K562 (cell line): ENCODE measurements at regions not wholly inside any gene's neighbourhood (a gene's known extent, or its start where the extent isn't known, plus 50 kb on each side); places are given as distances from the start of the nearest gene placed in this dataset.

Source experiments
- CREB1 ChIP-seq, 2 experiments: sonication (generic) in 1 of 2; formaldehyde crosslinking in 1 of 2; IDR thresholded peaks; 2 replicates each; pipeline versions ENCODE4 v1.6.1 to v1.8.0; 2012 to 2022; ENCODE audit warnings: inconsistent platforms in 1 of 2, mild to moderate bottlenecking in 1 of 2, missing genetic modification reagents in 1 of 2, moderate library complexity in 1 of 2
- GABPA ChIP-seq: fragments of 200-800 bp; sonication (Bioruptor generic); conservative IDR thresholded peaks from 2 replicates; pipeline ENCODE4 v1.6.1; 2016; ENCODE audit warnings: low read depth, missing genetic modification characterization, missing compliant biosample characterization
- POLR2A ChIP-seq: fragments of 450-650 bp; conservative IDR thresholded peaks from 2 replicates; pipeline ENCODE4 v1.6.1; 2016
- POLR2AphosphoS5 ChIP-seq: IDR thresholded peaks from 2 replicates; pipeline ENCODE4 v1.6.1; 2011; ENCODE audit warnings: mild to moderate bottlenecking, low read depth, low read length, moderate library complexity; ENCODE audit not compliant: control insufficient read depth, insufficient read depth
- RBBP5 ChIP-seq: fragments of 200-600 bp; sonication (generic); IDR thresholded peaks from 2 replicates; pipeline ENCODE4 v1.6.1; 2012; ENCODE audit warnings: borderline replicate concordance, mild to moderate bottlenecking, low read length, control low read depth, inconsistent platforms; ENCODE audit not compliant: insufficient read depth, poor library complexity, severe bottlenecking
- SRSF1 ChIP-seq: fragments of 200-400 bp; formaldehyde crosslinking; IDR thresholded peaks from 2 replicates; pipeline ENCODE4 v1.6.1; 2017; ENCODE audit warnings: mild to moderate bottlenecking, low read depth, low read length, moderate library complexity
- ZNF184 ChIP-seq: sonication (generic); formaldehyde crosslinking; IDR thresholded peaks from 2 replicates; pipeline ENCODE4 v1.5.0; 2020; ENCODE audit warnings: missing genetic modification reagents
- TF ChIP-seq, protein P1 (sequence below), 2 experiments: fragments of 450-650 bp; IDR thresholded peaks; 2 replicates each; pipeline ENCODE4 v1.6.1; 2016; ENCODE audit warnings: mild to moderate bottlenecking in 2 of 2, borderline replicate concordance in 1 of 2, low read depth in 1 of 2, moderate library complexity in 1 of 2
- TF ChIP-seq, protein P2 (sequence below), 2 experiments: fragments of 250-450 bp in 1 of 2; fragments of 450-650 bp in 1 of 2; sonication (Bioruptor Pico) in 1 of 2; IDR thresholded peaks; 2 replicates each; pipeline versions ENCODE4 v1.6.1 to v1.8.0; 2016 to 2021; ENCODE audit warnings: mild to moderate bottlenecking in 2 of 2, moderate library complexity in 2 of 2, missing compliant biosample characterization in 1 of 2, missing genetic modification characterization in 1 of 2

DNA sequence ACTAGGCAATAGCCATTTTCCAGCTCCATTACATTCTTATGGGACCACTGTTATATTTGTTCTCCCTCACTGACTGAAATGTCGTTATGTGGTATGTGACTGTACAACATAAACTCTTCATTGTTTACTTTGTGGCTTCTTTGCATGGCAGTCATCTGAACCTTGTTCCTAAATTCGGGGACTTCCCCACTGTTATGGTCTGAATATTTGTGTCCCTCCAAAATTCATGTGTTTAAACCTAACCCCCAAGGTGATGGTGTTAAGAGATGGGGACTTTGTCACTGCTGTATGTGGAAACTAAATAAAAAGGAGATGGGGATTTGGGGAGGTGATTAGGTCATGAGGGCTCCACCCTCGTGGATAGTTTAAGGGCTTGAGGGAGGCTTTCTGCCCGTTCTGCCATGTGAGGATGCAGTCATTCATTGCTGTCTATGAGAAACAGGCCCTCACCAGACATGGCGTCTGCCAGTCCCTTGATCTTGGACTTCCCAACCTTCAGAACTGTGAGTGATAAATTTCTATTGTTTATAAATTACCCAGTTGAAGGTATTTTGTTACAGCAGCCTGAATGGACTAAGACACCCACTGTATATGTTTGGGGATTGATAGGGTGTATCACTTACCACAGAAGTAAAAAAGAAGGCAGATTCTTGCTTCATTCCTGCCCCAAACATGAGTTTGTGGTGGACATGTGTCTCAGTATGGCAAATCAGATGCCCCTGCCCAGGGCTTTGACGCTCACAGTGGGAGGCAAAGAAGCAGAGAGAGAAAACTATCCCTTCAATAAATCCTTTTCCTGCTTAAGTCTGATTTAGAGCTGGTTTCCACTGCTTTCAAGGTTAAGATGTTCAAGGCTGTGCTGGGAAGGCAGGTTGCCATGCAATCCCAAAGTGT, 138.0 kb upstream of the UBE2E1 start:
- no peak for TF ChIP-seq RBBP5
- TF ChIP-seq, protein P1, sequence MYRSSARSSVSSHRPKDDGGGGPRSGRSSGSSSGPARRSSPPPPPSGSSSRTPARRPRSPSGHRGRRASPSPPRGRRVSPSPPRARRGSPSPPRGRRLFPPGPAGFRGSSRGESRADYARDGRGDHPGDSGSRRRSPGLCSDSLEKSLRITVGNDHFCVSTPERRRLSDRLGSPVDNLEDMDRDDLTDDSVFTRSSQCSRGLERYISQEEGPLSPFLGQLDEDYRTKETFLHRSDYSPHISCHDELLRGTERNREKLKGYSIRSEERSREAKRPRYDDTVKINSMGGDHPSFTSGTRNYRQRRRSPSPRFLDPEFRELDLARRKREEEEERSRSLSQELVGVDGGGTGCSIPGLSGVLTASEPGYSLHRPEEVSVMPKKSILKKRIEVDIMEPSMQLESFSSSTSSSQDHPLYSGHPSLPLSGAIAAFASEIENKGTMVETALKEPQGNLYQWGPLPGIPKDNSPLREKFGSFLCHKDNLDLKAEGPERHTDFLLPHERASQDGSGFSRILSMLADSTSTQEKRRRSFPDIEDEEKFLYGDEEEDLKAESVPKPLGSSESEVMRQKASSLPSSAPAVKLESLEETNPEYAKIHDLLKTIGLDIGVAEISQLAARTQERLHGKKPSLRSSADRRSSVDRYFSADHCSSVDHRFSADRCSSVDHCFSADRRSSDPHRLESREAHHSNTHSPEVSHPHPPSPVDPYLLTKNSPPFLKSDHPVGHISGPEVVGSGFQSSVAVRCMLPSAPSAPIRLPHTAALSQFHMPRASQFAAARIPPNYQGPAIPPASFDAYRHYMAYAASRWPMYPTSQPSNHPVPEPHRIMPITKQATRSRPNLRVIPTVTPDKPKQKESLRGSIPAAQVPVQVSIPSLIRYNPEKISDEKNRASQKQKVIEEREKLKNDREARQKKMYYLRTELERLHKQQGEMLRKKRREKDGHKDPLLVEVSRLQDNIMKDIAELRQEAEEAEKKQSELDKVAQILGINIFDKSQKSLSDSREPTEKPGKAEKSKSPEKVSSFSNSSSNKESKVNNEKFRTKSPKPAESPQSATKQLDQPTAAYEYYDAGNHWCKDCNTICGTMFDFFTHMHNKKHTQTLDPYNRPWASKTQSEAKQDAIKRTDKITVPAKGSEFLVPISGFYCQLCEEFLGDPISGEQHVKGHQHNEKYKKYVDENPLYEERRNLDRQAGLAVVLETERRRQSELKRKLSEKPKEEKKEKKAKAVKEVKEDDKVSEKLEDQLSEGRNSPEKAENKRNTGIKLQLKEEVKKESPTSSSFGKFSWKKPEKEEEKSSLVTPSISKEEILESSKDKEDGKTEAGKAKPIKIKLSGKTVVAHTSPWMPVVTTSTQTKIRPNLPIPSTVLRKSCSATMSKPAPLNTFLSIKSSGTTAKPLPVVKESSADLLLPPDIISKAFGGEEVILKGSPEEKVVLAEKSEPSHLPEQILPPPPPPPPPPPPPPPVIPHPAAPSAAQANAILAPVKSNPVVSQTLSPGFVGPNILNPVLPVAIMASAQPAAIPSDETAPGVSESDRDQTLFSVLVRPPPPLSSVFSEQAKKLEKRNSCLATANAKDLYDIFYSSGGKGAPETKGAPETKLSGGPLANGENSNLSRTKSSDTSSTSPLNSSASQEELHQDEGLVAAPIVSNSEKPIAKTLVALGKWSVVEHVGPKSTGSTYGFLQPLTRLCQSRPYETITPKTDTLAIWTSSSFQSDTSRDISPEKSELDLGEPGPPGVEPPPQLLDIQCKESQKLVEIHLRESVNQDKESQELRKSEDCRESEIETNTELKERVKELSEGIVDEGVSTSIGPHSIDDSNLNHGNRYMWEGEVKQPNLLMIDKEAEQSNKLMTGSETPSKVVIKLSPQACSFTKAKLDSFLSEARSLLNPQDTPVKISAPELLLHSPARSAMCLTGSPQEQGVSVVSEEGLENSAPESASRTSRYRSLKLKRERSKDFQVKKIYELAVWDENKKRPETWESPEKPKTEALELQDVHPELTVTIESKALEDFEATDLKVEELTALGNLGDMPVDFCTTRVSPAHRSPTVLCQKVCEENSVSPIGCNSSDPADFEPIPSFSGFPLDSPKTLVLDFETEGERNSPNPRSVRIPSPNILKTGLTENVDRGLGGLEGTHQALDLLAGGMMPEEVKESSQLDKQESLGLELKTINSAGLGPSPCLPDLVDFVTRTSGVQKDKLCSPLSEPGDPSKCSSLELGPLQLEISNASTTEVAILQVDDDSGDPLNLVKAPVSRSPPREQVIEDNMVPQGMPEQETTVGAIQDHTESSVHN (IDR thresholded peaks at IDR 0.05; ENCODE audit: borderline replicate concordance in 1 of 2, low read depth in 1 of 2) = no peak
- TF ChIP-seq CREB1 (IDR thresholded peaks at IDR 0.05) = no peak
- TF ChIP-seq CREB1 (CRISPR knock-in tag; IDR thresholded peaks at IDR 0.05) = no peak
- no peak for TF ChIP-seq SRSF1
- no peak for TF ChIP-seq GABPA (tag)
- TF ChIP-seq POLR2A = no peak
- TF ChIP-seq POLR2AphosphoS5 = no peak
- TF ChIP-seq ZNF184 (CRISPR knock-in tag) = no peak
- TF ChIP-seq, protein P2, sequence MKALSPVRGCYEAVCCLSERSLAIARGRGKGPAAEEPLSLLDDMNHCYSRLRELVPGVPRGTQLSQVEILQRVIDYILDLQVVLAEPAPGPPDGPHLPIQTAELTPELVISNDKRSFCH (CRISPR knock-in tag; IDR thresholded peaks at IDR 0.05) = no peak
- TF ChIP-seq, protein P2 (tag; IDR thresholded peaks at IDR 0.05) = no peak
